ENCODE measurements at regions not wholly inside any gene's neighbourhood (a gene's known extent, or its start where the extent isn't known, plus 50 kb on each side); places are given as distances from the start of the nearest gene placed in this dataset.

GRCh38 chr15:37824717-37825382, 109.6 kb upstream of the TMCO5A start:
- Histone ChIP-seq H3K9me3 (no peaks in the 10 kb centered on the region), H3K36me3 (no peaks in the 10 kb centered on the region), H3K27ac (no peak overlapping the region), H3K4me3 (no peak overlapping the region), H3K27me3 (no peaks in the 10 kb centered on the region), H3K4me1 (no peaks in the 10 kb centered on the region)
- intact Hi-C loops (cut with DNase I; ENCODE audit: low total_unique reads), result no loop called here
- TF ChIP-seq POLR2A (IDR thresholded peaks at IDR 0.05) (no peak), CTCF (IDR thresholded peaks at IDR 0.05) (no peak)
- no peak for DNase-seq

- intact Hi-C loops (cut with DNase I; ENCODE audit: low total_unique reads), result no loop called here
- Histone ChIP-seq H3K27ac (no peak overlapping the region), H3K27me3 (no peaks in the 10 kb centered on the region), H3K36me3 (no peaks in the 10 kb centered on the region), H3K4me1 (no peaks in the 10 kb centered on the region), H3K4me3 (no peak overlapping the region), H3K9me3 (no peaks in the 10 kb centered on the region)
- DNase-seq, result no peak
- TF ChIP-seq POLR2A (IDR thresholded peaks at IDR 0.05) (no peak), CTCF (IDR thresholded peaks at IDR 0.05) (no peak)
Observed at GRCh38 chr15:37837276-37837675, 97.2 kb upstream of the TMCO5A start.

GRCh38 chr15:37847776-37848175, 86.7 kb upstream of the TMCO5A start:
- DNase-seq, result no peak
- Histone ChIP-seq H3K4me3 (no peak overlapping the region), H3K9me3 (no peaks in the 10 kb centered on the region), H3K4me1 (no peaks in the 10 kb centered on the region), H3K27ac (no peak overlapping the region), H3K27me3 (no peaks in the 10 kb centered on the region), H3K36me3 (no peaks in the 10 kb centered on the region)
- TF ChIP-seq CTCF (IDR thresholded peaks at IDR 0.05) (no peak), POLR2A (IDR thresholded peaks at IDR 0.05) (no peak)
- intact Hi-C loops (cut with DNase I; ENCODE audit: low total_unique reads), result no loop called here

GRCh38 chr15:37856109-37856508, 78.3 kb upstream of the TMCO5A start:
- TF ChIP-seq CTCF (IDR thresholded peaks at IDR 0.05) (no peak), POLR2A (IDR thresholded peaks at IDR 0.05) (no peak)
- no peak for DNase-seq
- no peaks in the 10 kb centered on the region for H3K27me3 ChIP-seq
- no peaks in the 10 kb centered on the region for H3K4me1 ChIP-seq
- intact Hi-C loops (cut with DNase I; ENCODE audit: low total_unique reads), result no loop called here
- no peak overlapping the region for H3K27ac ChIP-seq
- no peaks in the 10 kb centered on the region for H3K9me3 ChIP-seq
- no peak overlapping the region for H3K4me3 ChIP-seq
- no peaks in the 10 kb centered on the region for H3K36me3 ChIP-seq

DNA sequence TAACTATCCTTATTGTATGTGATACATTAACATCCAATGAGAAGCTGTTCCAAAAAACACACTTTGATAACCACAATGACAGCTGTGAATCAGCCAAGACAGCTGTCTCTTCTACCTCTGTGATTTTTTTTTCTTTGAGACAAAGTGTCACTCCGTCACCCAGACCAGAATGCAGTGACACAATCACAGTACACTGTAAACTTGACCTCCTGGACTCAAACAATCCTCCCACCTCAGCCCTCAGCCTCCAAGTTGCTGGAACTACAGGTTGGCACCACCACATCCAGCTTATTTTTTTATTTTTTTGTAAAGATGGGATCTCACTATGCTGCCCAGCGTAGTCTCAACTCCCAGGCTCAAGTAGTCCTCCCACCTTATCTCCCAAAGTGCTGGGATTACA, 73.5 kb upstream of the TMCO5A start:
- Histone ChIP-seq H3K4me3 (no peak overlapping the region), H3K9me3 (no peaks in the 10 kb centered on the region), H3K36me3 (no peaks in the 10 kb centered on the region), H3K27me3 (no peaks in the 10 kb centered on the region), H3K4me1 (no peaks in the 10 kb centered on the region), H3K27ac (no peak overlapping the region)
- no peak for DNase-seq
- intact Hi-C loops (cut with DNase I; ENCODE audit: low total_unique reads), result no loop called here
- TF ChIP-seq POLR2A (IDR thresholded peaks at IDR 0.05) (no peak), CTCF (IDR thresholded peaks at IDR 0.05) (no peak)
